Myocyte (in vitro differentiated cells): ENCODE measurements at regions not wholly inside any gene's neighbourhood (a gene's known extent, or its start where the extent isn't known, plus 50 kb on each side); places are given as distances from the start of the nearest gene placed in this dataset.
A peak's percentile ranks its signal among the peaks of the same experiment; 100 is the strongest.

Experiments used
- DNase-seq: peaks from one replicate; pipeline ENCODE4 v3.0.0-alpha.2; 2012; ENCODE audit warnings: low read depth

GRCh38 chr2:173419506-173419905, 64.8 kb downstream of the CDCA7 start:
- no peak for DNase-seq

- DNase-seq, result no peak
Measured at GRCh38 chr2:173424886-173425285, 70.2 kb downstream of the CDCA7 start.

- DNase-seq, result peak; percentile 24
Measured at GRCh38 chr2:173427887-173428668, 73.4 kb downstream of the CDCA7 start.

GRCh38 chr2:173431191-173431590, 76.5 kb downstream of the CDCA7 start:
- no peak for DNase-seq

GRCh38 chr2:173432049-173432754, 77.5 kb downstream of the CDCA7 start:
- DNase-seq, result peak; percentile 21

- no peak for DNase-seq
Measured at GRCh38 chr2:173434762-173435569, 80.3 kb downstream of the CDCA7 start.

GRCh38 chr2:173435574-173435973, 80.9 kb downstream of the CDCA7 start:
- no peak for DNase-seq

- DNase-seq, result no peak
Measured at GRCh38 chr2:173436088-173436487, 81.4 kb downstream of the CDCA7 start.

GRCh38 chr2:173441222-173441621, 86.5 kb downstream of the CDCA7 start:
- peak; percentile 13 for DNase-seq

GRCh38 chr2:173442542-173442941, 87.9 kb downstream of the CDCA7 start:
- no peak for DNase-seq

GRCh38 chr2:173446722-173447121, 92.0 kb downstream of the CDCA7 start:
- DNase-seq, result no peak

GRCh38 chr2:173448938-173449471, 94.3 kb downstream of the CDCA7 start:
- peak; percentile 84 for DNase-seq

GRCh38 chr2:173451118-173451517, 96.4 kb downstream of the CDCA7 start:
- DNase-seq, result no peak

GRCh38 chr2:173451941-173452340, 97.3 kb downstream of the CDCA7 start:
- no peak for DNase-seq

- DNase-seq, result no peak
Measured at GRCh38 chr2:173452416-173452815, 97.7 kb downstream of the CDCA7 start.

- no peak for DNase-seq
Measured at GRCh38 chr2:173456960-173457359, 102.3 kb downstream of the CDCA7 start.

- DNase-seq, result no peak
Measured at GRCh38 chr2:173457366-173457765, 102.7 kb downstream of the CDCA7 start.

- DNase-seq, result peak; percentile 49
Measured at GRCh38 chr2:173458991-173459780, 104.5 kb downstream of the CDCA7 start.

GRCh38 chr2:173462892-173463840, 108.5 kb downstream of the CDCA7 start:
- DNase-seq, result peak; percentile 20

GRCh38 chr2:173463846-173464245, 109.2 kb downstream of the CDCA7 start:
- DNase-seq, result no peak
